Endothelial cell of umbilical vein (primary cell): ENCODE measurements at regions not wholly inside any gene's neighbourhood (a gene's known extent, or its start where the extent isn't known, plus 50 kb on each side); places are given as distances from the start of the nearest gene placed in this dataset.

Experiments
- BruUV-seq: library from RNA; stranded (reverse); fragments of 400-500 nt; replicated peaks from 2 replicates; lab custom pipeline; 2021; lab: Mats Ljungman, UMichigan
- CTCF ChIA-PET: fragments of 300-600, 350-600 bp; sonication (Branson Sonifier 250); formaldehyde crosslinking; loops from one replicate; lab custom pipeline; 2021; ENCODE audit warnings: antibody characterized with exemption, inconsistent platforms; lab: Charles Lee
- POLR2A ChIA-PET: fragments of 300-600, 350-600 bp; sonication (Branson Sonifier 250); formaldehyde crosslinking; loops from one replicate; lab custom pipeline; 2021; ENCODE audit warnings: antibody characterized with exemption, inconsistent platforms; lab: Charles Lee
- DNase-seq: peaks from one replicate; pipeline ENCODE4 v3.0.0-alpha.2; 2011; ENCODE audit warnings: low read depth, low spot score
- FAIRE-seq: peaks from 2 replicates; lab custom pipeline; 2011; peaks lifted over from hg19 to GRCh38; lab: Jason Lieb, UNC
- H2AFZ ChIP-seq: 2 replicates; pipeline ENCODE4 v1.6.0; 2012; ENCODE audit warnings: low read depth, low read length, control low read depth, inconsistent platforms
- H3K27ac ChIP-seq: 2 replicates; pipeline ENCODE4 v1.5.1; 2011; ENCODE audit warnings: low read depth, mild to moderate bottlenecking, control low read depth, low read length, moderate library complexity; ENCODE audit not compliant: insufficient read depth
- H3K27me3 ChIP-seq, 2 experiments: 2 replicates each; pipeline versions ENCODE4 v1.6.0 to v1.6.1; 2011; ENCODE audit warnings: low read length in 2 of 2, mixed read lengths in 1 of 2; ENCODE audit not compliant: control insufficient read depth in 2 of 2, insufficient read depth in 2 of 2
- H3K36me3 ChIP-seq, 2 experiments: 2 replicates in 1 of 2; 3 replicates in 1 of 2; pipeline ENCODE4 v1.5.1; 2011; ENCODE audit warnings: low read length in 2 of 2, mild to moderate bottlenecking in 1 of 2, moderate library complexity in 1 of 2; ENCODE audit not compliant: control insufficient read depth in 2 of 2, insufficient read depth in 2 of 2; ENCODE audit errors: extremely low read depth in 1 of 2
- H3K4me1 ChIP-seq: 3 replicates; pipeline ENCODE4 v1.5.1; 2011; ENCODE audit warnings: mild to moderate bottlenecking, low read length; ENCODE audit not compliant: control insufficient read depth, insufficient read depth; ENCODE audit errors: extremely low read depth
- H3K4me2 ChIP-seq: 2 replicates; pipeline ENCODE4 v1.6.1; 2011; ENCODE audit warnings: low read length, control low read depth, mixed read lengths; ENCODE audit not compliant: insufficient read depth
- H3K4me3 ChIP-seq, 3 experiments: fragments of 200-600 bp in 1 of 3; sonication (generic), shearing (Covaris generic) in 1 of 3; replicated peaks in 1 of 3; 2 replicates each; pipeline ENCODE4 v1.5.1; 2011 to 2016; ENCODE audit warnings: control low read depth in 3 of 3, low read length in 3 of 3, mild to moderate bottlenecking in 2 of 3, inconsistent platforms in 1 of 3, low read depth in 1 of 3, moderate library complexity in 1 of 3; ENCODE audit not compliant: insufficient read depth in 1 of 3
- H3K79me2 ChIP-seq: 2 replicates; pipeline ENCODE4 v1.6.0; 2012; ENCODE audit warnings: low read length, inconsistent platforms; ENCODE audit not compliant: control insufficient read depth, insufficient read depth
- H3K9ac ChIP-seq: replicated peaks from 2 replicates; pipeline ENCODE3; 2011; ENCODE audit warnings: low read length, control low read depth; ENCODE audit not compliant: insufficient read depth; ENCODE audit errors: extremely low read depth
- H3K9me1 ChIP-seq: replicated peaks from 3 replicates; pipeline ENCODE4 v1.6.0; 2011; ENCODE audit warnings: mild to moderate bottlenecking, low read length; ENCODE audit not compliant: control insufficient read depth, insufficient read depth; ENCODE audit errors: extremely low read depth
- H3K9me3 ChIP-seq: replicated peaks from 2 replicates; pipeline ENCODE4 v1.5.1; 2012; ENCODE audit warnings: low read length, inconsistent platforms; ENCODE audit not compliant: control insufficient read depth, insufficient read depth
- H4K20me1 ChIP-seq: replicated peaks from 2 replicates; pipeline ENCODE3; 2011; ENCODE audit warnings: mild to moderate bottlenecking, low read length; ENCODE audit not compliant: control insufficient read depth, insufficient read depth; ENCODE audit errors: extremely low read depth
- EZH2 ChIP-seq: IDR thresholded peaks from 2 replicates; pipeline ENCODE4 v1.6.1; 2012; ENCODE audit warnings: borderline replicate concordance, low read depth, mild to moderate bottlenecking, moderate library complexity, low read length, inconsistent platforms; ENCODE audit not compliant: severe bottlenecking
- FOS ChIP-seq: IDR thresholded peaks from 2 replicates; pipeline ENCODE4 v1.6.1; 2011; ENCODE audit warnings: mild to moderate bottlenecking, low read length, moderate library complexity, borderline replicate concordance; ENCODE audit not compliant: insufficient read depth
- GATA2 ChIP-seq: IDR thresholded peaks from 2 replicates; pipeline ENCODE4 v1.7.0; 2011; ENCODE audit warnings: low read depth, mild to moderate bottlenecking, moderate library complexity, mixed read lengths, low read length; ENCODE audit not compliant: insufficient read length, insufficient read depth
- JUN ChIP-seq: IDR thresholded peaks from 2 replicates; pipeline ENCODE4 v1.6.1; 2011; ENCODE audit warnings: borderline replicate concordance, low read depth; ENCODE audit not compliant: insufficient read length, insufficient read depth
- MAX ChIP-seq: IDR thresholded peaks from 2 replicates; pipeline ENCODE4 v1.6.1; 2011; ENCODE audit not compliant: insufficient read depth, insufficient read length
- MYC ChIP-seq: IDR thresholded peaks from one replicate; pipeline ENCODE4 v1.6.1; 2011; ENCODE audit warnings: mild to moderate bottlenecking, low read depth, low read length
- POLR2A ChIP-seq: IDR thresholded peaks from 2 replicates; pipeline ENCODE4 v1.6.1; 2012; ENCODE audit warnings: low read depth, mild to moderate bottlenecking, control low read depth, low read length
- POLR2AphosphoS5 ChIP-seq: IDR thresholded peaks from 2 replicates; pipeline ENCODE4 v1.6.1; 2012; ENCODE audit warnings: low read depth, mild to moderate bottlenecking, control low read depth, low read length, moderate library complexity; ENCODE audit not compliant: insufficient read depth
- dilution Hi-C: fragments of 300-500 bp; cut with MboI; formaldehyde crosslinking; loops from one replicate; pipeline ENCODE4 v1.15.0; 2019; ENCODE audit warnings: low sequenced_read_pairs; ENCODE audit not compliant: extremely low pct_ligation_motif_present
- intact Hi-C: fragments of 100-400 bp; cut with micrococcal nuclease; formaldehyde crosslinking; loops from one replicate; pipeline ENCODE4 v1.10.0; 2022
- TF ChIP-seq, protein P1 (sequence below), 2 donors: IDR thresholded peaks; 1 replicate in 1 of 2; 2 replicates in 1 of 2; pipeline ENCODE4 v1.5.1; 2011; ENCODE audit warnings: low read length in 2 of 2, mild to moderate bottlenecking in 2 of 2, moderate library complexity in 2 of 2, control low read depth in 1 of 2, inconsistent platforms in 1 of 2, low read depth in 1 of 2; ENCODE audit not compliant: insufficient read depth in 1 of 2; ENCODE audit errors: extremely low read depth in 1 of 2

- BruUV-seq: no TSS peak
- H3K9ac ChIP-seq: no peak overlapping the region
- FAIRE-seq: no peak
- ChIA-PET POLR2A (no interaction called here), CTCF (no interaction called here)
- H3K36me3 ChIP-seq: no peaks in the 10 kb centered on the region
- TF ChIP-seq JUN (no peak), MYC (no peak)
- H3K9me3 ChIP-seq: no peaks in the 10 kb centered on the region
- H3K4me1 ChIP-seq: no peaks in the 10 kb centered on the region
- no peaks in the 10 kb centered on the region for H4K20me1 ChIP-seq
- no peak overlapping the region for H3K4me2 ChIP-seq
- no peak overlapping the region for H3K27ac ChIP-seq
- dilution Hi-C loops (no loop called here), intact Hi-C loops (no loop called here)
- no peak overlapping the region for H2AFZ ChIP-seq
- no peaks in the 10 kb centered on the region for H3K27me3 ChIP-seq
- no peak for DNase-seq
- no peak overlapping the region for H3K4me3 ChIP-seq
- no peaks in the 10 kb centered on the region for H3K9me1 ChIP-seq
- no peaks in the 10 kb centered on the region for H3K79me2 ChIP-seq
Observed at GRCh38 chr16:62149631-62150030, 113.4 kb upstream of the CDH8 start.

GRCh38 chr16:62137996-62138395 lies 101.8 kb upstream of the CDH8 start:
- CTCF ChIA-PET: no interaction called here
- Histone ChIP-seq H2AFZ (no peak overlapping the region), H3K4me1 (no peaks in the 10 kb centered on the region), H3K9me1 (no peaks in the 10 kb centered on the region), H3K9ac (no peak overlapping the region), H3K4me2 (no peak overlapping the region), H3K36me3 (no peaks in the 10 kb centered on the region), H3K27me3 (no peaks in the 10 kb centered on the region), H3K4me3 (no peak overlapping the region), H4K20me1 (no peaks in the 10 kb centered on the region), H3K27ac (no peak overlapping the region), H3K9me3 (no peaks in the 10 kb centered on the region), H3K79me2 (no peaks in the 10 kb centered on the region)
- BruUV-seq: no TSS peak
- intact Hi-C loops (no loop called here), dilution Hi-C loops (no loop called here)
- FAIRE-seq (no peak), DNase-seq (no peak)
- POLR2A ChIA-PET: no interaction called here
- TF ChIP-seq FOS (no peak), MYC (no peak), GATA2 (no peak), EZH2 (no peak), MAX (no peak), POLR2AphosphoS5 (no peak), POLR2A (no peak), JUN (no peak)
- TF ChIP-seq, protein P1, sequence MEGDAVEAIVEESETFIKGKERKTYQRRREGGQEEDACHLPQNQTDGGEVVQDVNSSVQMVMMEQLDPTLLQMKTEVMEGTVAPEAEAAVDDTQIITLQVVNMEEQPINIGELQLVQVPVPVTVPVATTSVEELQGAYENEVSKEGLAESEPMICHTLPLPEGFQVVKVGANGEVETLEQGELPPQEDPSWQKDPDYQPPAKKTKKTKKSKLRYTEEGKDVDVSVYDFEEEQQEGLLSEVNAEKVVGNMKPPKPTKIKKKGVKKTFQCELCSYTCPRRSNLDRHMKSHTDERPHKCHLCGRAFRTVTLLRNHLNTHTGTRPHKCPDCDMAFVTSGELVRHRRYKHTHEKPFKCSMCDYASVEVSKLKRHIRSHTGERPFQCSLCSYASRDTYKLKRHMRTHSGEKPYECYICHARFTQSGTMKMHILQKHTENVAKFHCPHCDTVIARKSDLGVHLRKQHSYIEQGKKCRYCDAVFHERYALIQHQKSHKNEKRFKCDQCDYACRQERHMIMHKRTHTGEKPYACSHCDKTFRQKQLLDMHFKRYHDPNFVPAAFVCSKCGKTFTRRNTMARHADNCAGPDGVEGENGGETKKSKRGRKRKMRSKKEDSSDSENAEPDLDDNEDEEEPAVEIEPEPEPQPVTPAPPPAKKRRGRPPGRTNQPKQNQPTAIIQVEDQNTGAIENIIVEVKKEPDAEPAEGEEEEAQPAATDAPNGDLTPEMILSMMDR (IDR thresholded peaks at IDR 0.05; ENCODE audit: extremely low read depth in 1 of 2, insufficient read depth in 1 of 2, low read depth in 1 of 2, low read length in 2 of 2): no peak
